GM12892 (cell line): ENCODE measurements at regions not wholly inside any gene's neighbourhood (a gene's known extent, or its start where the extent isn't known, plus 50 kb on each side); places are given as distances from the start of the nearest gene placed in this dataset.
"Not testable (repeated sequence)": the region's sequence is repeated elsewhere in the genome, so short reads cannot be mapped to it uniquely, and the experiment has no call there.

ENCODE experiments used
- DNase-seq: peaks from one replicate; pipeline ENCODE4 v3.0.0; 2011; ENCODE audit not compliant: insufficient read length
- FAIRE-seq: peaks from 2 replicates; lab custom pipeline; 2011; peaks lifted over from hg19 to GRCh38; lab: Jason Lieb, UNC
- POLR2A ChIP-seq: IDR thresholded peaks from 2 replicates; pipeline ENCODE4 v1.6.1; 2011; ENCODE audit warnings: low read depth, low read length, control low read depth
- POLR2AphosphoS5 ChIP-seq: IDR thresholded peaks from 2 replicates; pipeline ENCODE4 v1.6.1; 2011; ENCODE audit warnings: low read depth, low read length, control low read depth
- TAF1 ChIP-seq: IDR thresholded peaks from 2 replicates; pipeline ENCODE4 v1.6.1; 2011; ENCODE audit warnings: low read depth, mild to moderate bottlenecking, control low read depth, low read length, borderline replicate concordance

DNA sequence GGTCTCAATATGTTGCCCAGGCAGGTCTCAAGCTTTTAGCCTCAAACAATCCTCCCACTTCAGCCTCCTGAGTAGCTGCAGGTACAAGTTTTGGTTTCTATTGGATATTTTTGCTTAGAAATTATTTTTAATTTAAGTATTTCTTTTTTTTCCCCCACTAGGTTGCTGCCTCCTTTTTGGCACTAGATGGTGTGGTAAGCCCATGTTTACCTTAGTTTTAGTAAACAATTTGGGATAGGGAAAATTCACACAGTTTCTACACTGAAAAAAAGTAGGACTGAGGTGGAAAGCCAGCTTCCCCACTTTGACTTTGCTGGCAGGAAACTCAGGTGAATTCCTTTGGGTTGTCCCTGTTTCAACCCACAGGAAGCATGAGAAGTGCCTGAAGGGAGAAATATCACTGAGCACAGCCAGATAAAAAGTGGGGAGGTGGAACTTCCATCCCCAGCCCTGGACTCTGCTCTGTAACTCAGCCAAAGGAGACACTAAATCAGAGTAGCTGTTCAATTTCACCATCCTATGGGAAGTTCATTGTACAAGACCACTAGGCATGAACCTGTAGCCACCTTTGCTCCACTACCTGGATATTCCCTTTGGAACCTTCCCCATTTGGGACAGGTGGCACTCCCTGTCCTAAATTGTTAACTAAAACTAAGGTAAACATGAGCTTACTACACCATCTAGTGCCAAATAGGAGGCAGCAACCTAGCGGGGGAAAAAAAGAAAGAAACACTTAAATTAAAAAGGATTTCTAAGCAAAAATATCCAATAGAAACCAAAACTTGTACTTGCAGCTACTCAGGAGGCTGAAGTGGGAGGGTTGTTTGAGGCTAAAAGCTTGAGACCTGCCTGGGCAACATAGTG, 154.4 kb upstream of the FAT3 start:
- FAIRE-seq (no peak), DNase-seq (no peak)
- no peak for TF ChIP-seq POLR2AphosphoS5
- TF ChIP-seq TAF1 = no peak
- TF ChIP-seq POLR2A = no peak

DNA sequence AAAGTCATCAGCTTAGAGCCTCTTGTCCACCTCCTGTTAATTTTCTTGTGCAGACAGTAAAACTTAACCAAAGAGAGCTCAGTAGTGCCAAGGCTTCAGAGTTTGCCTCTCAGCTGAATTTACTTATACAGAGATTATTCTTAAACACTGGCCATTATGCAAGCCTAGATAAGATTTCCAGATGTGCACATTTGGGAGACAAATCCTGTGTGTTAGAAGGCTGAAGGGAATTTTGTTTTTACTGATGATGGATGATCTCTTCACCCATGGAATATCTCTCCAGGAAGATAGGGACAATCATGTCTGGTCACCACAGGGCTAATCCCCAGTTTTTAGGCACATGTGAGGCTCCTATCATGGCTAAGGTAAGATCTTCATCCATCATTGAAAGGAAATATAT, 157.6 kb upstream of the FAT3 start:
- TF ChIP-seq TAF1 = no peak
- TF ChIP-seq POLR2AphosphoS5 = no peak
- TF ChIP-seq POLR2A = no peak
- no peak for DNase-seq
- FAIRE-seq = no peak

DNA sequence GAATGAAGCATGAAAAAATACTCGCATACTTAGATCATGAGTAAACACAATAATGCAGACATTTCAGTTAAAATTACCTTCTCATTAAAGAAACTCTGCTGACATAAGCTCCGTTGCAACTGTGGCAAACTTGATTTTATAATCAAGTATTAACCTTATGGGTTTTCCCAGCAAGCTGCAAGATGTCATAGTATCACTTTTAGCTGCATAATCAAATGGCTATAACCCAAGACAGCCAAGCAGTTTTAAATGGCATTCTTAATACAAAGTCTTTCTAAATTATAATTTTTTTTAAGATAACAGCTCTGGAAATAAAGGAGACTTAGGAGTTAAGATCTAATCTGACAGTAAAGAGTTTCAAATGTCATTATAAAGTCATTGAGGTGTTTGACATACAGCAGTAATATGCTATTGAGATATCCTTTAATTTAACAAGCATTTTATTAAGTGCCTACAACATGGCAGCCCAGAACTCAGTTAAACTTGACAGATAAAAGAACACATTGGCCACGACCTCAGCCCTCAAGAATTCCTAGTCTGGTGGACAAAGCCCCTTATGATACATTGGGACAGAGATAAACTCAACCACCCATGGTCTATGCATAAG, 163.1 kb upstream of the FAT3 start:
- DNase-seq (no peak), FAIRE-seq (no peak)
- TF ChIP-seq POLR2AphosphoS5 = no peak
- TF ChIP-seq TAF1 = no peak
- TF ChIP-seq POLR2A = no peak

DNA sequence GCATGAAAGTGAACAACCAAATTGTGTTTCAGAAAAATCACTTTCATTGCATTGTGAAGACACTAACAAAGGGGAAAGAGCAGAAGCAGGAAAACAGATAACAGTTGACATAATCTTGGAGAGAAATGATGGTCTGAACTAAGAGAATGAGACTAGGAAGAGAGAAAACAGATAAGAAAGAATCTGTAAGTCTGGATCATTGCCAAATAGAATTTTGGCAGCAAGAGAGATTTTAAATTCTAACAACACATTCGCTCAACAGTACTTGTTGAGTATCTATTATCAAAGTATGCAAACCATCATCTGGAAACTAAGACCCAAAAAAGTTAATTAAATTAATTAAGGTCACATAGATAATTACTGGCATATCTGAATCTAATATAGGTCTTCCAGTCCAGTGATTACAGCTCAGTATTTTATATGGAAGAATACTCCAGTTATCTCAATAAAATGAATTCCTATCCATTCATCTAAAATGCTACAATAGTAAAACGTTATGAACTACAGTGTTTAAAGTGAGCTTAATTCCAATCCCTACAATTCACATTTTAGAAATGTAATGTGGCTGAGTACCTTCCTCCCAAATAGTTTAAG, 166.7 kb upstream of the FAT3 start:
- no peak for DNase-seq
- no peak for FAIRE-seq
- no peak for TF ChIP-seq TAF1
- TF ChIP-seq POLR2A = no peak
- TF ChIP-seq POLR2AphosphoS5 = no peak

DNA sequence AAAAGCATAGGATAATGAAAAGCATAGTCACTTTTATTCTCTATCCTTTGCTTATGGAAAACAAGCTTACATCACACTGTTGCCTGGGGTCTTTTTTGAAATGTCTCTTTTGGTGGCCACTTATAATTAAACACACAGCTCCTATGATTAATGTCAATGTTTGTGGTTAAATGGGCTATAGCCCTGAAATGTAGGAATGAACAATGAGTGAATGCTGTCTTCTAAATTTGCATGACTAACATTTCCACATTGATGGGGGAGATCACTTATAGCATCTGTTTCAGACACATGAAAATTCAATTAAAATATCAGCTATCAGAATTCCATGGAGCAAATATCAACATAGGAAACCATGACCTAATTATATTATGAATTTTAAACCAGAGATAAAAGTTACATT, 171.4 kb upstream of the FAT3 start:
- TF ChIP-seq POLR2AphosphoS5 (no peak), TAF1 (no peak), POLR2A (no peak)
- no peak for FAIRE-seq
- no peak for DNase-seq

DNA sequence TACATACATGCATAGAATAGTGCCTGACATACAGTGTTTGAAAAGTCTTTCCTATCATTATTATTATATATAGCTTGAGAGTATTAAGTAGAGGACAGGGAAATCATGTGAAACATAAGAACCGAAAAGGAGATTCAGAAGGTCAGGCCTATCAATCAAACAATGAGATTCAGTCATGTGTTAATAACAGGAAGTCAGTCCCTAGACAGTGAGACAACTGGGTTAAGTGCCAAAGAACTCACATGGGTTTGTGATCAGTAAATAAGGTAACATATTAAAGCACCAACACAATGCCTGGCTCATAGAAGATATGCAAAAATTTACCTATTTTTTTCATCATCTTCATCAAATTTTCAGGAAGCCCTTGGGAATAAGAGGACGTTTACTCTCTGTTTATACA, 174.3 kb upstream of the FAT3 start:
- no peak for TF ChIP-seq POLR2AphosphoS5
- TF ChIP-seq TAF1 = no peak
- TF ChIP-seq POLR2A = no peak
- FAIRE-seq (no peak), DNase-seq (no peak)

DNA sequence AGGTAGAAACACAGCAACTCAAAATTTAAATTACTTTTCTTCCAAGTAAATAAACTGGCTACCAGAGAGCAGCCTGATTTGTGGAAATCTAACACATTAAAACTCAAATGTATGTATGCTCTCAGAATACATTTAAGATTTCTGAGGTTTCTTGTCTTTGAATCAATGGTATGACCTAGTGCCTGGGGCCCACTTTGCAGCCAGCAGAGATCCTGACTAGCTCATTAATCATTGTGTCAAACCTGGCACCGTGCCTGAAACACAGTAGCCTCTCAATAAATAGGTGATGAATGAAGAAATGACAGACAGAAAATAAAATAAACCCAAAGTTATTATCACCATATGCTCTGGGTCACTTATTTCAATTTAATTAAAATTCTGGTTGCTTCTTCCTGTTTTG, 176.2 kb upstream of the FAT3 start:
- no peak for DNase-seq
- TF ChIP-seq POLR2A = no peak
- no peak for TF ChIP-seq POLR2AphosphoS5
- FAIRE-seq = no peak

DNA sequence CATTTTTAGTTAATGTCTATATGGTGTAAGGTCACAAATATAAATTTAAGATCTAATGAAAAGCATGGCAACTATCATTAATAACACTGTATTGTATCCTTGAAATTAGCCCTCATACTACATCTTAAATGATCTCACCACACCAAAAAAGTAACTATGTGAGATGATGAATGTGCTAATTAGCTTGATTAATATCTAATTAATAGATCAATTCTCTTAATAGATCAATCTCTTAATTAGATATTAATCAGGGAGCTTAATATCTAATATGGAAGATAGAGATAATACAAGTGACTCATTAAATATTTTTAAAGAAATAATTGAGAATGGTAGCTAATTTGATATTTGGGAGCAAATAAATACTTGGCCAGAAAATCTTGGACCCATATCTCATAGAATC, 178.5 kb upstream of the FAT3 start:
- FAIRE-seq (no peak), DNase-seq (no peak)
- no peak for TF ChIP-seq POLR2AphosphoS5
- no peak for TF ChIP-seq TAF1
- TF ChIP-seq POLR2A = no peak

DNA sequence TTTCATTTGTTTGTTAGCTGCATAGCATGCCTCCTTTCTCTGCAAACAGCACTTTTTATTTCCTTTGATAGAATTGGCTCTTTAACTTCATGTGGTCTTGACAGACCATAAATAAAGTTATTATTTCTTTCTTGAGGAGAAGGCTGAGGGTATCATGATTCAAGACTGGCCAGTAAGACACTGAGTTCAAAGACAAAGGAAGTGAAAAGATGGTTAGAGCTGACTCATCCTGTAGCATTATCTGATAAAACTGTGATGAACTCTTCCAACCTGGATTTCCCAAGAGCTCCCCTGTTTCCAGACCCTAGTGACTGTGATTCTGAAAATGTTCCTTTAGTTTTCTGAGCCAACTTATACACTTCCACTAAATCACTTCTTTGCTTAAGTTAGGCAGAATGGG, 179.3 kb upstream of the FAT3 start:
- DNase-seq = no peak
- TF ChIP-seq POLR2AphosphoS5 = no peak
- TF ChIP-seq POLR2A = no peak
- no peak for TF ChIP-seq TAF1
- no peak for FAIRE-seq

DNA sequence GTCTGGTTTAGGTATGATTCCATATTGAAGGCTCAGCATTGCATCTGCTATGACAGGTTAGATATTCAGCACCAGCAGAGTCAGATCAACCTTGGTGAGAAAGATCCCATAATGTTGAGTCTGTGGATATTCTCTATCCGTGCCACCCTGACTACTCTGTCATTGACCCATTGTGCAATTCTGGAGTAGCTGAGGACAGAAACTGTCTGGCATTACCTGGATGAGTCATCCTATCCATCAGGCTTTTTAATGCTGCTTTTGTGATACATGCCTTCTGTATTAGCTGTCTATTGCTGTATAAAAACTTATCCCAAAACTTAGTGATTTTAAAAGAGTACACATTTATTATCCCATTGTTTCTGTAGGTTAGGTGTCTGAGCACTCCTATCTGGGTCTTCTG, 189.1 kb upstream of the FAT3 start:
- DNase-seq (no peak), FAIRE-seq (no peak)
- TF ChIP-seq POLR2AphosphoS5 (no peak), POLR2A (no peak), TAF1 (no peak)

DNA sequence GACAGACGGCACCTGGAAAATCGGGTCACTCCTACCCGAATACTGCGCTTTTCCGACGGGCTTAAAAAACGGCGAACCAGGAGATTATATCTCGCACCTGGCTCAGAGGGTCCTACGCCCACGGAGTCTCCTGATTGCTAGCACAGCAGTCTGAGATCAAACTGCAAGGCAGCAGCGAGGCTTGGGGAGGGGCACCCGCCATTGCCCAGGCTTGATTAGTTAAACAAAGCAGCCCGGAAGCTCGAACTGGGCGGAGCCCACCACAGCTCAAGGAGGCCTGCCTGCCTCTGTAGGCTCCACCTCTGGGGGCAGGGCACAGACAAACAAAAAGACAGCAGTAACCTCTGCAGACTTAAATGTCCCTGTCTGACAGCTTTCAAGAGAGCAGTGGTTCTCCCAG, 197.5 kb upstream of the FAT3 start:
- not testable (repeated sequence) for DNase-seq, FAIRE-seq

DNA sequence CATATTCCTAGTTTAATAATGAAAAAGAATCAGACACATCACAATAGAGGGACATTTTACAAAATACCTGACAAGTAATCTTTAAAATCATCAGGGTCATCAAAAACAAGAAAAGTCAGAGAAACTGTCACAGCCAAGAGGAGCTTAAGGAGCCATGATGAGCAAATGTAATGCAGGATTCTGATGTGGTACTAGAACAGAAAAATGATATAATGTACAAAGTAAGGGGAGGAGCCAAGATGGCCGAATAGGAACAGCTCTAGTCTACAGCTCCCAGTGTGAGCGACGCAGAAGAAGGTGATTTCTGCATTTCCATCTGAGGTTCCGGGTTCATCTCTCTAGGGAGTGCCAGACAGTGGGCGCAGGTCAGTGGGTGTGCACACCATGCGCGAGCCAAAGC, 198.0 kb upstream of the FAT3 start:
- no peak for FAIRE-seq
- no peak for DNase-seq

More for the DNA sequence above, 198.0 kb upstream of the FAT3 start:
- TF ChIP-seq POLR2A (no peak), POLR2AphosphoS5 (no peak), TAF1 (no peak)
